Uterus (tissue), 3 donors: ENCODE measurements at regions not wholly inside any gene's neighbourhood (a gene's known extent, or its start where the extent isn't known, plus 50 kb on each side); places are given as distances from the start of the nearest gene placed in this dataset.

ENCODE experiments used
- DNase-seq, 2 donors: peaks; one replicate each; pipeline ENCODE4 v3.0.0-alpha.2; 2019 to 2020
- H3K27ac ChIP-seq, 2 donors: fragments of 200-600 bp; sonication (generic); 1 replicate in 1 of 2; 2 replicates in 1 of 2; pipeline ENCODE4 v1.5.1; 2016 to 2018
- H3K27me3 ChIP-seq, 2 donors: fragments of 200-600 bp; sonication (generic); one replicate each; pipeline ENCODE4 v1.5.1; 2018 to 2019; ENCODE audit warnings: control low read depth in 1 of 2
- H3K36me3 ChIP-seq, 2 donors: fragments of 200-600 bp; sonication (generic); one replicate each; pipeline ENCODE4 v1.5.1; 2019; ENCODE audit warnings: control low read depth in 1 of 2
- H3K4me1 ChIP-seq, 2 donors: fragments of 200-600 bp; sonication (generic); one replicate each; pipeline ENCODE4 v1.5.1; 2018 to 2019; ENCODE audit warnings: control low read depth in 1 of 2
- H3K4me3 ChIP-seq, 2 donors: fragments of 200-600 bp; sonication (generic); 1 replicate in 1 of 2; 2 replicates in 1 of 2; pipeline ENCODE4 v1.5.1; 2018 to 2019; ENCODE audit warnings: mild to moderate bottlenecking in 1 of 2
- H3K9me3 ChIP-seq, 2 donors: fragments of 200-600 bp; sonication (generic); one replicate each; pipeline ENCODE4 v1.5.1; 2019; ENCODE audit warnings: control low read depth in 1 of 2
- CTCF ChIP-seq, 4 experiments: fragments of 200-600 bp in 2 of 4; fragments of 450-650 bp in 2 of 4; sonication (generic) in 2 of 4; IDR thresholded peaks; one replicate each; pipeline ENCODE4 v1.5.1; 2016 to 2019; ENCODE audit warnings: antibody characterized with exemption in 4 of 4, mild to moderate bottlenecking in 2 of 4, moderate library complexity in 1 of 4
- POLR2A ChIP-seq, 2 donors: fragments of 450-650 bp; IDR thresholded peaks; one replicate each; pipeline ENCODE4 v1.6.1; 2016; ENCODE audit warnings: antibody characterized with exemption in 2 of 2, mild to moderate bottlenecking in 1 of 2, moderate library complexity in 1 of 2
- intact Hi-C: fragments of 100-400 bp; cut with DNase I; formaldehyde crosslinking; loops from one replicate; pipeline ENCODE4 v1.15.1; 2023; ENCODE audit warnings: low total_unique reads
- donor health status: DM: yes; HTN: yes; CAD: no.

- intact Hi-C loops, result no loop called here
- no peaks in the 10 kb centered on the region for H3K4me1 ChIP-seq
- no peaks in the 10 kb centered on the region for H3K36me3 ChIP-seq
- H3K27me3 ChIP-seq, result no peaks in the 10 kb centered on the region
- H3K9me3 ChIP-seq, result no peaks in the 10 kb centered on the region
- TF ChIP-seq POLR2A (IDR thresholded peaks at IDR 0.05) (no peak), CTCF (IDR thresholded peaks at IDR 0.05) (no peak)
- DNase-seq, result no peak
- H3K4me3 ChIP-seq, result no peak overlapping the region
- H3K27ac ChIP-seq, result peak overlapping the region in 1 of 2 donors; percentile 20
Observed at GRCh38 chr18:67417864-67418523, 98.5 kb downstream of the DSEL start.

GRCh38 chr18:67411116-67411515 lies 105.4 kb downstream of the DSEL start:
- intact Hi-C loops, result no loop called here

GRCh38 chr18:67410075-67411070 lies 106.1 kb downstream of the DSEL start:
- TF ChIP-seq POLR2A (IDR thresholded peaks at IDR 0.05), result no peak
- H3K27me3 ChIP-seq, result no peaks in the 10 kb centered on the region
- no peak overlapping the region for H3K27ac ChIP-seq
- no peak for DNase-seq
- no peak overlapping the region for H3K4me3 ChIP-seq
- no peaks in the 10 kb centered on the region for H3K36me3 ChIP-seq
- intact Hi-C loops, result no loop called here
- no peaks in the 10 kb centered on the region for H3K4me1 ChIP-seq
- H3K9me3 ChIP-seq, result no peaks in the 10 kb centered on the region

More at GRCh38 chr18:67411116-67411515, 105.4 kb downstream of the DSEL start:
- H3K27ac ChIP-seq, result no peak overlapping the region
- no peaks in the 10 kb centered on the region for H3K27me3 ChIP-seq
- H3K4me3 ChIP-seq, result no peak overlapping the region
- H3K9me3 ChIP-seq, result no peaks in the 10 kb centered on the region
- no peaks in the 10 kb centered on the region for H3K4me1 ChIP-seq
- TF ChIP-seq POLR2A (IDR thresholded peaks at IDR 0.05), result no peak
- TF ChIP-seq CTCF (IDR thresholded peaks at IDR 0.05), result no peak
- no peak for DNase-seq
- H3K36me3 ChIP-seq, result no peaks in the 10 kb centered on the region

- no peaks in the 10 kb centered on the region for H3K36me3 ChIP-seq
- no peaks in the 10 kb centered on the region for H3K27me3 ChIP-seq
- no peak for DNase-seq
- no peaks in the 10 kb centered on the region for H3K4me1 ChIP-seq
- TF ChIP-seq POLR2A (IDR thresholded peaks at IDR 0.05) (no peak), CTCF (IDR thresholded peaks at IDR 0.05) (no peak)
- no peaks in the 10 kb centered on the region for H3K9me3 ChIP-seq
- H3K27ac ChIP-seq, result no peak overlapping the region
- intact Hi-C loops, result no loop called here
- H3K4me3 ChIP-seq, result no peak overlapping the region
Observed at GRCh38 chr18:67408240-67408639, 108.3 kb downstream of the DSEL start.

GRCh38 chr18:67406714-67407113 lies 109.8 kb downstream of the DSEL start:
- H3K4me1 ChIP-seq, result no peaks in the 10 kb centered on the region
- H3K9me3 ChIP-seq, result no peaks in the 10 kb centered on the region
- H3K27me3 ChIP-seq, result no peaks in the 10 kb centered on the region
- intact Hi-C loops, result no loop called here
- H3K36me3 ChIP-seq, result no peaks in the 10 kb centered on the region
- TF ChIP-seq CTCF (IDR thresholded peaks at IDR 0.05) (no peak), POLR2A (IDR thresholded peaks at IDR 0.05) (no peak)
- no peak overlapping the region for H3K4me3 ChIP-seq
- DNase-seq, result no peak
- no peak overlapping the region for H3K27ac ChIP-seq
